Suprapubic skin (tissue), 4 donors: ENCODE measurements at regions not wholly inside any gene's neighbourhood (a gene's known extent, or its start where the extent isn't known, plus 50 kb on each side); places are given as distances from the start of the nearest gene placed in this dataset.

Experiments
- DNase-seq, 2 donors: peaks; one replicate each; pipeline ENCODE4 v3.0.0-alpha.2; 2019; ENCODE audit warnings: low spot score in 2 of 2
- H3K27ac ChIP-seq: fragments of 200-600 bp; sonication (generic); one replicate; pipeline ENCODE4 v1.5.1; 2019
- H3K27me3 ChIP-seq: fragments of 200-600 bp; sonication (generic); one replicate; pipeline ENCODE4 v1.5.1; 2019
- H3K36me3 ChIP-seq: fragments of 200-600 bp; sonication (generic); one replicate; pipeline ENCODE4 v1.5.1; 2019
- H3K4me1 ChIP-seq: fragments of 200-600 bp; sonication (generic); one replicate; pipeline ENCODE4 v1.5.1; 2019
- H3K4me3 ChIP-seq: fragments of 200-600 bp; sonication (generic); one replicate; pipeline ENCODE4 v1.5.1; 2019; ENCODE audit warnings: mild to moderate bottlenecking
- H3K9me3 ChIP-seq: fragments of 200-600 bp; sonication (generic); one replicate; pipeline ENCODE4 v1.5.1; 2019
- EP300 ChIP-seq: sonication (generic); formaldehyde crosslinking; IDR thresholded peaks from one replicate; pipeline ENCODE4 v1.6.1; 2017; ENCODE audit warnings: antibody characterized with exemption
- POLR2A ChIP-seq, 2 donors: fragments of 450-650 bp; IDR thresholded peaks; one replicate each; pipeline ENCODE4 v1.6.1; 2017; ENCODE audit warnings: antibody characterized with exemption in 2 of 2, mild to moderate bottlenecking in 2 of 2, moderate library complexity in 2 of 2
- POLR2AphosphoS5 ChIP-seq, 3 donors: sonication (generic); formaldehyde crosslinking; IDR thresholded peaks; one replicate each; pipeline ENCODE4 v1.6.1; 2017; ENCODE audit warnings: antibody characterized with exemption in 3 of 3
- WGBS: methylation state at CpG from one replicate; pipeline ENCODE4 v1.1.5; 2018; 5-methylcytosine and 5-hydroxymethylcytosine counted together
- TF ChIP-seq, protein P1 (sequence below), 2 donors: fragments of 200-600 bp in 1 of 2; fragments of 450-650 bp in 1 of 2; sonication (generic) in 1 of 2; IDR thresholded peaks; one replicate each; pipeline ENCODE4 v1.5.1; 2016 to 2019; ENCODE audit warnings: antibody characterized with exemption in 2 of 2, mild to moderate bottlenecking in 1 of 2, moderate library complexity in 1 of 2

DNA sequence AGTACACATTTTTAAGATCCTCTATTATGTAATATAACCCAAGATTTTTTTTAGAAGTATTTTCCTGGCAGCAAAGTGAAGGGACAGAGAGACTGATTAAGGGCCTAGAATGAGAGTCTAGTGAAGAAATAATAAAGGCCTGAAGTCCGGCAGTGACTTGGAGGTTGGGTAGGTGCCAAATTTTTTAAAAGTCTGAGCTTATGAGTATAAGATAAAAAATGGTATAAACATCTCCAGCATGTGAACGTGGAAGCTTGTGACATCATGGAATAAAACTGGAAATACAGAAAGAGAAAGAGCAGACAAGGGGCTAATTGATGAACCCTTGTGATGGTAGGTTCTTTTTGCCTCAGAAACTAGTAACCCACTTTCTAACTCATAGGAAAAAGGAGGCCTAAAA, 174.6 kb downstream of the SUCLA2 start:
- WGBS = 44% methylated on average over 2 of the region's 2 CpGs
- Histone ChIP-seq H3K27me3 (no peaks in the 10 kb centered on the region), H3K36me3 (no peaks in the 10 kb centered on the region), H3K4me3 (no peak overlapping the region), H3K9me3 (no peaks in the 10 kb centered on the region), H3K27ac (no peak overlapping the region), H3K4me1 (no peaks in the 10 kb centered on the region)
- no peak for DNase-seq
- no peak for TF ChIP-seq EP300
- no peak for TF ChIP-seq POLR2AphosphoS5 (IDR thresholded peaks at IDR 0.05)

DNA sequence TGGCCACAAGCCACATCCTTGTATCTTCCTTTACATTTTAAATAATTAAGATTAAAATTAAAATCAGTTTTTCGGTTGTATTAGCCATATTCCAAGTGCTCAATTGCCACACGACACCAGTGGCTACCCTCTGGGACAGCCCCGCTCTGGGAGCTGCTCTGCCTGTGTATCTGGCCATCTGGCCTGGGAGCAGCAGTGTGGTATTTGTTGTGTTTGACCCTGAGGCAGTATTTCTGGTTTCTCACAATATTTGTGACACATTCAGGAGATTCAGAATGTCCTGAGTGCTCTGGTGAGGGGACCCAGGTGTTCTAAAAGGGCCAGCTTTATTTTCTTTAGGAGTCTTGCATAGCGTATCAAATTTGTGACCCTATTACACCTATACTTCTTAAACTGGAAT, 179.0 kb downstream of the SUCLA2 start:
- no peaks in the 10 kb centered on the region for H3K36me3 ChIP-seq
- H3K4me3 ChIP-seq = no peak overlapping the region
- no peak overlapping the region for H3K27ac ChIP-seq
- no peak for DNase-seq
- TF ChIP-seq, protein P1, sequence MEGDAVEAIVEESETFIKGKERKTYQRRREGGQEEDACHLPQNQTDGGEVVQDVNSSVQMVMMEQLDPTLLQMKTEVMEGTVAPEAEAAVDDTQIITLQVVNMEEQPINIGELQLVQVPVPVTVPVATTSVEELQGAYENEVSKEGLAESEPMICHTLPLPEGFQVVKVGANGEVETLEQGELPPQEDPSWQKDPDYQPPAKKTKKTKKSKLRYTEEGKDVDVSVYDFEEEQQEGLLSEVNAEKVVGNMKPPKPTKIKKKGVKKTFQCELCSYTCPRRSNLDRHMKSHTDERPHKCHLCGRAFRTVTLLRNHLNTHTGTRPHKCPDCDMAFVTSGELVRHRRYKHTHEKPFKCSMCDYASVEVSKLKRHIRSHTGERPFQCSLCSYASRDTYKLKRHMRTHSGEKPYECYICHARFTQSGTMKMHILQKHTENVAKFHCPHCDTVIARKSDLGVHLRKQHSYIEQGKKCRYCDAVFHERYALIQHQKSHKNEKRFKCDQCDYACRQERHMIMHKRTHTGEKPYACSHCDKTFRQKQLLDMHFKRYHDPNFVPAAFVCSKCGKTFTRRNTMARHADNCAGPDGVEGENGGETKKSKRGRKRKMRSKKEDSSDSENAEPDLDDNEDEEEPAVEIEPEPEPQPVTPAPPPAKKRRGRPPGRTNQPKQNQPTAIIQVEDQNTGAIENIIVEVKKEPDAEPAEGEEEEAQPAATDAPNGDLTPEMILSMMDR (IDR thresholded peaks at IDR 0.05) = no peak
- TF ChIP-seq EP300 = no peak
- TF ChIP-seq POLR2AphosphoS5 (IDR thresholded peaks at IDR 0.05) = no peak
- no peaks in the 10 kb centered on the region for H3K27me3 ChIP-seq
- no peaks in the 10 kb centered on the region for H3K9me3 ChIP-seq
- WGBS = 82% methylated on average over 4 of the region's 4 CpGs
- H3K4me1 ChIP-seq = no peaks in the 10 kb centered on the region

DNA sequence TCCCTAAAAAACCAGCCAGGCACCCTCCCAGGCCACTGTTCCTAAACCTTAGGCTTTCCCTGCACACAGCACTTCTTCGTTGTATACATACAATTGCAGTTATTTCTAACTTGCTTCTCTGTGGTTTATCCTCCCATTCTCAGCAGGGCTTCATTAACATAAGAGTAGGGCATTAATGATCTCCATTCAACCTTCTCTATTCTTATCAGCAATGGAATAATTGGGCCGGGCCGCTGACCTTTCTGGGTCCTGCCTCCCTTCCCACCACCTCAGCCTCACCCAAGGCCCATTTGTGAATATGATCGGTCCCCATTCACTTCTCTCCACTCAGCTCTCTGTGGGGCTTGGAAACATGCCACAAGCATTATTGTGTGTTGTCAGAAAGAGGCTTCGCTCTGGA, 184.2 kb downstream of the SUCLA2 start:
- no peaks in the 10 kb centered on the region for H3K4me1 ChIP-seq
- H3K9me3 ChIP-seq = no peaks in the 10 kb centered on the region
- no peak overlapping the region for H3K27ac ChIP-seq
- no peaks in the 10 kb centered on the region for H3K36me3 ChIP-seq
- no peak overlapping the region for H3K4me3 ChIP-seq
- no peak for DNase-seq
- 66% methylated on average over 5 of the region's 5 CpGs for WGBS
- no peaks in the 10 kb centered on the region for H3K27me3 ChIP-seq
- TF ChIP-seq, protein P1 (IDR thresholded peaks at IDR 0.05) = no peak
- TF ChIP-seq POLR2AphosphoS5 (IDR thresholded peaks at IDR 0.05) = no peak
- no peak for TF ChIP-seq EP300
- no peak for TF ChIP-seq POLR2A (IDR thresholded peaks at IDR 0.05)

DNA sequence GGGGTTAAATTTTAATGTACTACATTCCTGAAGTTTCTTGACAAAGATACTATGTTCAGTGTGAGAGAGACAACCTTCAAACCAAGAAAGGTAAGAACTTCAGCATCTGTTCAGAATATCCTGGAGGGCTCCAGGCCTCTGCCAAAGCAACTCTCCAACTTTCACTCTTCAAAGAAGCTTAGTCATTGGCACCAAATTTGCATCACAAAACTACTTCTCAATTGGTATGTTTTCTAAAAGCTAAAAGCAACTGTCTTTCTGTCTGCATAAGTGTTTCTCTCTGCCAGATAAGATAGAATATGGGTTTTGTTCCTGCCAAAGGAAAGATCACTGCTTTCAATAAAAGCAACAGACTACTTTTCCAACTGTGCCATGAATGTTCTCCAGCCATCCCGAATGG, 187.4 kb downstream of the SUCLA2 start:
- Histone ChIP-seq H3K4me1 (no peaks in the 10 kb centered on the region), H3K4me3 (no peak overlapping the region), H3K9me3 (no peaks in the 10 kb centered on the region), H3K27ac (no peak overlapping the region), H3K27me3 (no peaks in the 10 kb centered on the region), H3K36me3 (no peaks in the 10 kb centered on the region)
- 73% methylated on average over 1 of the region's 1 CpG for WGBS
- DNase-seq = no peak
- TF ChIP-seq POLR2A (IDR thresholded peaks at IDR 0.05) = no peak
- TF ChIP-seq POLR2AphosphoS5 (IDR thresholded peaks at IDR 0.05) = no peak
- TF ChIP-seq, protein P1 (IDR thresholded peaks at IDR 0.05) = no peak
- no peak for TF ChIP-seq EP300

DNA sequence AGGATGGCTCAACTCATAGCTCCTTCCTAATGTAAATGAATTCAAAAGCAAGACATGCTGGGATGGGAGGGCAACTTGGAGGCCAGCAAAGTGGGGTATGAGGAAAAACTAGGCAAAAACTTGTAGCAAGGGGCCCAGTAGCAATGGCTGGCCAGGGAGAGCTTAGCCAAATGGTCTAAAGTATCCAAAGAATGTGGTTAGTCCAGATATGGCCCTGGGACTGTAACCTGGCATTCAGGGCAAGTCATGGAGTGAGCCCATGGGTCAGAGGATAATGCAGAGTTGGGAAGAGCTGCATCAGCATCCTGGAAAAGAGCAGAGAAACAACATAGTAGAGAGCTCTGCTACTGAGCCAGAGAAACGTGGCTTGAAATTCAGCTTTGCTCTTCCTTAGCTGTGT, 191.7 kb downstream of the SUCLA2 start:
- no peak overlapping the region for H3K27ac ChIP-seq
- H3K4me3 ChIP-seq = no peak overlapping the region
- TF ChIP-seq POLR2AphosphoS5 (IDR thresholded peaks at IDR 0.05) (no peak), POLR2A (IDR thresholded peaks at IDR 0.05) (no peak), EP300 (no peak)
- TF ChIP-seq, protein P1 (IDR thresholded peaks at IDR 0.05) = no peak
- no peaks in the 10 kb centered on the region for H3K27me3 ChIP-seq
- no peaks in the 10 kb centered on the region for H3K9me3 ChIP-seq
- WGBS = 71% methylated on average over 1 of the region's 1 CpG
- DNase-seq = no peak
- H3K36me3 ChIP-seq = no peaks in the 10 kb centered on the region
- H3K4me1 ChIP-seq = no peaks in the 10 kb centered on the region

DNA sequence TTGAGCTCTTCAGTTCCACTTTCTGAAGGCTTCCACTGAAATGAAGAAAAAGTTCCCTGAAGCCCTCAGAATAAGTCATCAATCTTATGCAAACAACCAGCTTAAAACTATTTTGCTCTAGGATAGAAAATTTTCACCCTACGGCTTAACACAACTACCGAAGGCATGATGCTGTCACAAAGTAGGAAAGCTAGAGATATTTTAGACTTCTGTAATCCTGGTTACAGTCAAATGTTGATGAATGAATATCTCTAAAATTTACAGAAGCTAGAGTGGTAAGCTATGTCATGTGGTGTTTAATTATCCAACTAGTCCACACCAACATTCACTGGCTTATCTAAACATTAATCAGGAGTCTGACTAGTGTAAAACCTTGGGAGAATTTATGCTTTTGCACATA, 197.9 kb downstream of the SUCLA2 start:
- TF ChIP-seq, protein P1 (IDR thresholded peaks at IDR 0.05) = no peak

More for the DNA sequence above, 197.9 kb downstream of the SUCLA2 start:
- no peaks in the 10 kb centered on the region for H3K9me3 ChIP-seq
- H3K27me3 ChIP-seq = no peaks in the 10 kb centered on the region
- no peak overlapping the region for H3K4me3 ChIP-seq
- H3K27ac ChIP-seq = no peak overlapping the region
- 68% methylated on average over 2 of the region's 2 CpGs for WGBS
- DNase-seq = no peak
- H3K36me3 ChIP-seq = no peaks in the 10 kb centered on the region
- no peaks in the 10 kb centered on the region for H3K4me1 ChIP-seq
